HPDE6-E6E7 (cell line): ENCODE measurements at regions not wholly inside any gene's neighbourhood (a gene's known extent, or its start where the extent isn't known, plus 50 kb on each side); places are given as distances from the start of the nearest gene placed in this dataset.
A peak's percentile ranks its signal among the peaks of the same experiment; 100 is the strongest.

Source experiments
- DNase-seq: peaks from one replicate; pipeline ENCODE4 v3.0.0; 2011; ENCODE audit warnings: missing footprints; ENCODE audit errors: extremely low spot score

GRCh38 chr6:24987446-24988115 lies 51.8 kb upstream of the RIPOR2 start:
- DNase-seq, result no peak

- no peak for DNase-seq
These were observed 52.8 kb upstream of the RIPOR2 start for GRCh38 chr6:24988562-24988961.

GRCh38 chr6:24990236-24990845 lies 54.6 kb upstream of the RIPOR2 start:
- DNase-seq, result no peak

- no peak for DNase-seq
These were observed 55.4 kb upstream of the RIPOR2 start for GRCh38 chr6:24990944-24991809.

- peak; percentile 32 for DNase-seq
These were observed 56.2 kb upstream of the RIPOR2 start for GRCh38 chr6:24991810-24992467.

- DNase-seq, result no peak
These were observed 59.1 kb upstream of the RIPOR2 start for GRCh38 chr6:24994812-24995211.

- DNase-seq, result no peak
These were observed 59.5 kb upstream of the RIPOR2 start for GRCh38 chr6:24995270-24995669.

- DNase-seq, result no peak
These were observed 60.6 kb upstream of the RIPOR2 start for GRCh38 chr6:24996269-24996836.

- no peak for DNase-seq
These were observed 61.5 kb upstream of the RIPOR2 start for GRCh38 chr6:24997231-24997630.

- DNase-seq, result no peak
These were observed 62.1 kb upstream of the RIPOR2 start for GRCh38 chr6:24997905-24998304.

- DNase-seq, result peak; percentile 26
These were observed 66.7 kb upstream of the RIPOR2 start for GRCh38 chr6:25002326-25003091.

GRCh38 chr6:25004357-25004756 lies 68.6 kb upstream of the RIPOR2 start:
- DNase-seq, result no peak

GRCh38 chr6:25005010-25005409 lies 69.2 kb upstream of the RIPOR2 start:
- DNase-seq, result no peak

- DNase-seq, result no peak
These were observed 70.3 kb upstream of the RIPOR2 start for GRCh38 chr6:25006075-25006474.

GRCh38 chr6:25006565-25007001 lies 70.8 kb upstream of the RIPOR2 start:
- DNase-seq, result peak; percentile 9

GRCh38 chr6:25007269-25007699 lies 71.5 kb upstream of the RIPOR2 start:
- no peak for DNase-seq

GRCh38 chr6:25008707-25009392 lies 73.1 kb upstream of the RIPOR2 start:
- no peak for DNase-seq

GRCh38 chr6:25009393-25009710 lies 73.6 kb upstream of the RIPOR2 start:
- no peak for DNase-seq

- no peak for DNase-seq
These were observed 74.4 kb upstream of the RIPOR2 start for GRCh38 chr6:25010176-25010575.

- DNase-seq, result no peak
These were observed 75.3 kb upstream of the RIPOR2 start for GRCh38 chr6:25010902-25011625.
